ENCODE measurements at regions not wholly inside any gene's neighbourhood (a gene's known extent, or its start where the extent isn't known, plus 50 kb on each side); places are given as distances from the start of the nearest gene placed in this dataset.

DNA sequence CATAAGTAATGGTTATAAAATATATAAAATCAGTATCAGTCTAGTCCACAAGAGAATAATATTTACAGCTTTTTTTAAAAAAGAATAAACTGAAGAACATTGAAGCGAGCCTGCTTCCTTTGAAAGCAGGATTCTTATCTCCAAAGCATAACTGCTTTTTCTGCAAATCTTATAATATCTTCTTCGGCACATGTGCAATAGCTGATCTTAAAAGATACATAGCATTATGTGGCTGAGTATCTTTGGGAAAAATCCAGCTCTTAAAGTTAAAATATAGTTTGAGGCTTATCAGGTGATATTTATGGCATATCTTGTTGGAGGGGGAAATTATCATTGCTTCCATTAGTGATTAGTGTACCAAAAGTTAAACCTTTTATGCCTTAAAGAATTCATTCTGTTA, 523.9 kb upstream of the ADGRL4 start (continued):
- TF ChIP-seq SMC3 (conservative IDR thresholded peaks at IDR 0.05; ENCODE audit: poor library complexity), result no peak

DNA sequence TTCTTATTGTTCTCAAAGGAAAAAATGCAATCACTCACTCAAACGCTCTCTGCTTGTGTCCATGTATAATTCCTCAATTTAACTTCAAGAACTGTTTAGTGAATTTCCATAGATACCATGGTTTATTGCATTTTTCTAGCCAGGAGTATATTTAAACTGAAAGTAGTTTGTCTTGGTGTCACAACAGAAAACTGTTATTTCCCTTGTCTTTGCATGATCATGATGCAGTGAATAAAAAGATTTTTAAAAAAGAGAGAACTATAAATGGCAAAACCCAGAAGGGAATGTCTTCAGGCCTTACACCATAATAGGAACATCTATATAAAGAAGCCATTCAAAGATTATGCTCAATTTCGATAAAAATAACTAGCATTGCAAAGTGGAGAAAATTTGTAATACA, 523.5 kb upstream of the ADGRL4 start:
- H3F3A ChIP-seq (ENCODE audit: insufficient read depth, low read length, poor library complexity, severe bottlenecking), result no peaks in the 10 kb centered on the region
- H3K27ac ChIP-seq (ENCODE audit: low read length), result no peak overlapping the region
- no peaks in the 10 kb centered on the region for H3K36me3 ChIP-seq (ENCODE audit: insufficient read depth, low read length)
- no peak overlapping the region for H3K4me2 ChIP-seq (ENCODE audit: low read length)
- H3K27me3 ChIP-seq (ENCODE audit: insufficient read depth, low read depth, low read length), result no peaks in the 10 kb centered on the region
- no peaks in the 10 kb centered on the region for H4K20me1 ChIP-seq (ENCODE audit: insufficient read depth)
- no peak overlapping the region for H3K4me3 ChIP-seq (ENCODE audit: low read length)
- no peak overlapping the region for H2AFZ ChIP-seq (ENCODE audit: low read depth, low read length)
- TF ChIP-seq, protein P1, sequence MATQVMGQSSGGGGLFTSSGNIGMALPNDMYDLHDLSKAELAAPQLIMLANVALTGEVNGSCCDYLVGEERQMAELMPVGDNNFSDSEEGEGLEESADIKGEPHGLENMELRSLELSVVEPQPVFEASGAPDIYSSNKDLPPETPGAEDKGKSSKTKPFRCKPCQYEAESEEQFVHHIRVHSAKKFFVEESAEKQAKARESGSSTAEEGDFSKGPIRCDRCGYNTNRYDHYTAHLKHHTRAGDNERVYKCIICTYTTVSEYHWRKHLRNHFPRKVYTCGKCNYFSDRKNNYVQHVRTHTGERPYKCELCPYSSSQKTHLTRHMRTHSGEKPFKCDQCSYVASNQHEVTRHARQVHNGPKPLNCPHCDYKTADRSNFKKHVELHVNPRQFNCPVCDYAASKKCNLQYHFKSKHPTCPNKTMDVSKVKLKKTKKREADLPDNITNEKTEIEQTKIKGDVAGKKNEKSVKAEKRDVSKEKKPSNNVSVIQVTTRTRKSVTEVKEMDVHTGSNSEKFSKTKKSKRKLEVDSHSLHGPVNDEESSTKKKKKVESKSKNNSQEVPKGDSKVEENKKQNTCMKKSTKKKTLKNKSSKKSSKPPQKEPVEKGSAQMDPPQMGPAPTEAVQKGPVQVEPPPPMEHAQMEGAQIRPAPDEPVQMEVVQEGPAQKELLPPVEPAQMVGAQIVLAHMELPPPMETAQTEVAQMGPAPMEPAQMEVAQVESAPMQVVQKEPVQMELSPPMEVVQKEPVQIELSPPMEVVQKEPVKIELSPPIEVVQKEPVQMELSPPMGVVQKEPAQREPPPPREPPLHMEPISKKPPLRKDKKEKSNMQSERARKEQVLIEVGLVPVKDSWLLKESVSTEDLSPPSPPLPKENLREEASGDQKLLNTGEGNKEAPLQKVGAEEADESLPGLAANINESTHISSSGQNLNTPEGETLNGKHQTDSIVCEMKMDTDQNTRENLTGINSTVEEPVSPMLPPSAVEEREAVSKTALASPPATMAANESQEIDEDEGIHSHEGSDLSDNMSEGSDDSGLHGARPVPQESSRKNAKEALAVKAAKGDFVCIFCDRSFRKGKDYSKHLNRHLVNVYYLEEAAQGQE (IDR thresholded peaks at IDR 0.05; ENCODE audit: borderline replicate concordance), result no peak
- TF ChIP-seq MXI1 (conservative IDR thresholded peaks at IDR 0.05; ENCODE audit: poor library complexity, severe bottlenecking) (no peak), RAD21 (conservative IDR thresholded peaks at IDR 0.05) (no peak), SMC3 (conservative IDR thresholded peaks at IDR 0.05; ENCODE audit: poor library complexity) (no peak), POLR2AphosphoS5 (IDR thresholded peaks at IDR 0.05) (no peak), TAF1 (IDR thresholded peaks at IDR 0.05; ENCODE audit: low read depth) (no peak), EZH2 (IDR thresholded peaks at IDR 0.05; ENCODE audit: borderline replicate concordance, insufficient read depth, low read length, poor library complexity, severe bottlenecking) (no peak), EP300 (conservative IDR thresholded peaks at IDR 0.05; ENCODE audit: poor library complexity, severe bottlenecking) (no peak)
- TF ChIP-seq, protein P2, sequence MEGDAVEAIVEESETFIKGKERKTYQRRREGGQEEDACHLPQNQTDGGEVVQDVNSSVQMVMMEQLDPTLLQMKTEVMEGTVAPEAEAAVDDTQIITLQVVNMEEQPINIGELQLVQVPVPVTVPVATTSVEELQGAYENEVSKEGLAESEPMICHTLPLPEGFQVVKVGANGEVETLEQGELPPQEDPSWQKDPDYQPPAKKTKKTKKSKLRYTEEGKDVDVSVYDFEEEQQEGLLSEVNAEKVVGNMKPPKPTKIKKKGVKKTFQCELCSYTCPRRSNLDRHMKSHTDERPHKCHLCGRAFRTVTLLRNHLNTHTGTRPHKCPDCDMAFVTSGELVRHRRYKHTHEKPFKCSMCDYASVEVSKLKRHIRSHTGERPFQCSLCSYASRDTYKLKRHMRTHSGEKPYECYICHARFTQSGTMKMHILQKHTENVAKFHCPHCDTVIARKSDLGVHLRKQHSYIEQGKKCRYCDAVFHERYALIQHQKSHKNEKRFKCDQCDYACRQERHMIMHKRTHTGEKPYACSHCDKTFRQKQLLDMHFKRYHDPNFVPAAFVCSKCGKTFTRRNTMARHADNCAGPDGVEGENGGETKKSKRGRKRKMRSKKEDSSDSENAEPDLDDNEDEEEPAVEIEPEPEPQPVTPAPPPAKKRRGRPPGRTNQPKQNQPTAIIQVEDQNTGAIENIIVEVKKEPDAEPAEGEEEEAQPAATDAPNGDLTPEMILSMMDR (IDR thresholded peaks at IDR 0.05; ENCODE audit: poor library complexity, severe bottlenecking), result no peak
- no peak overlapping the region for H3K9ac ChIP-seq (ENCODE audit: low read length)
- H3K9me2 ChIP-seq (ENCODE audit: insufficient read depth, low read length), result no peaks in the 10 kb centered on the region
- no peaks in the 10 kb centered on the region for H3K79me2 ChIP-seq (replicated peaks; ENCODE audit: insufficient read depth, low read length)
- H3K9me3 ChIP-seq (ENCODE audit: low read length), result no peaks in the 10 kb centered on the region

DNA sequence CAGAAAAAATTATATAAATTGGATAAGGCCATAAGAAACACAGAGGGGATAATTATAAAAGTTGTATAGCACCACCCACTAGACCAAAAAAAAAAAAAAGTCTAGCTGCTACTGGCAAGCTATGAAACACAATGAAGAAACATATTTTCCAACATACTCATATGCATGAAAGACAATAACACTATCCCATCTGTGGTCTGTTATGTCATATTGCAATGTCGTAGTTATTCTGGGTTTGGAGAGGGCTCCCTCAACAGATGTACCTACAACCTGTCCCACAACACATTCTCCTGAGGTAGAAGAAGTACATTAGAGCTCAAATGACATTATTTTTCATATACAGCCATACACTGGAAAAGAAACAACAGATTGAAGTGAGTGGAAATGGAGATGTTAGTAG, 517.6 kb upstream of the ADGRL4 start:
- Histone ChIP-seq H2AFZ (ENCODE audit: low read depth, low read length) (no peak overlapping the region), H3K9ac (ENCODE audit: low read length) (no peak overlapping the region), H3K9me3 (ENCODE audit: low read length) (no peaks in the 10 kb centered on the region), H3K79me2 (replicated peaks; ENCODE audit: insufficient read depth, low read length) (no peaks in the 10 kb centered on the region), H3K9me2 (ENCODE audit: insufficient read depth, low read length) (no peaks in the 10 kb centered on the region), H3K27me3 (ENCODE audit: insufficient read depth, low read depth, low read length) (no peaks in the 10 kb centered on the region), H3K4me3 (ENCODE audit: low read length) (no peak overlapping the region), H3K4me2 (ENCODE audit: low read length) (no peak overlapping the region), H3K27ac (ENCODE audit: low read length) (no peak overlapping the region), H3F3A (ENCODE audit: insufficient read depth, low read length, poor library complexity, severe bottlenecking) (no peaks in the 10 kb centered on the region), H3K36me3 (ENCODE audit: insufficient read depth, low read length) (no peaks in the 10 kb centered on the region), H4K20me1 (ENCODE audit: insufficient read depth) (no peaks in the 10 kb centered on the region)
- no peak for TF ChIP-seq RAD21 (conservative IDR thresholded peaks at IDR 0.05)
- TF ChIP-seq, protein P2 (IDR thresholded peaks at IDR 0.05; ENCODE audit: poor library complexity, severe bottlenecking), result no peak
- TF ChIP-seq, protein P1 (IDR thresholded peaks at IDR 0.05; ENCODE audit: borderline replicate concordance), result no peak
- no peak for TF ChIP-seq EZH2 (IDR thresholded peaks at IDR 0.05; ENCODE audit: borderline replicate concordance, insufficient read depth, low read length, poor library complexity, severe bottlenecking)
- TF ChIP-seq MXI1 (conservative IDR thresholded peaks at IDR 0.05; ENCODE audit: poor library complexity, severe bottlenecking), result no peak
- TF ChIP-seq POLR2AphosphoS5 (IDR thresholded peaks at IDR 0.05), result no peak
- no peak for TF ChIP-seq EP300 (conservative IDR thresholded peaks at IDR 0.05; ENCODE audit: poor library complexity, severe bottlenecking)
- TF ChIP-seq SMC3 (conservative IDR thresholded peaks at IDR 0.05; ENCODE audit: poor library complexity), result no peak
- TF ChIP-seq TAF1 (IDR thresholded peaks at IDR 0.05; ENCODE audit: low read depth), result no peak

Measured in neural cell (in vitro differentiated cells).